HEK293 (cell line): ENCODE measurements at regions not wholly inside any gene's neighbourhood (a gene's known extent, or its start where the extent isn't known, plus 50 kb on each side); places are given as distances from the start of the nearest gene placed in this dataset.

ENCODE experiments used
- CTCF ChIP-seq: fragments of 450-650 bp; formaldehyde crosslinking; IDR thresholded peaks from 2 replicates; pipeline ENCODE4 v1.5.1; 2016; ENCODE audit warnings: missing biosample characterization, missing genetic modification characterization
- FEZF1 ChIP-seq: fragments of 450-650 bp; formaldehyde crosslinking; IDR thresholded peaks from 2 replicates; pipeline ENCODE4 v1.5.1; 2016; ENCODE audit warnings: missing biosample characterization, missing genetic modification characterization
- ZBTB1 ChIP-seq: fragments of 450-650 bp; formaldehyde crosslinking; IDR thresholded peaks from 2 replicates; pipeline ENCODE4 v1.5.1; 2016; ENCODE audit warnings: missing biosample characterization, missing genetic modification characterization
- ZBTB6 ChIP-seq: fragments of 450-650 bp; formaldehyde crosslinking; IDR thresholded peaks from 2 replicates; pipeline ENCODE4 v1.5.1; 2017; ENCODE audit warnings: missing biosample characterization, missing genetic modification characterization
- ZNF175 ChIP-seq: fragments of 450-650 bp; formaldehyde crosslinking; IDR thresholded peaks from 2 replicates; pipeline ENCODE4 v1.5.1; 2016; ENCODE audit warnings: missing biosample characterization, missing genetic modification characterization
- ZNF341 ChIP-seq: fragments of 450-650 bp; formaldehyde crosslinking; IDR thresholded peaks from 2 replicates; pipeline ENCODE4; 2016; ENCODE audit warnings: low read depth, missing biosample characterization, missing genetic modification characterization
- ZNF366 ChIP-seq: fragments of 450-650 bp; formaldehyde crosslinking; conservative IDR thresholded peaks from 2 replicates; pipeline ENCODE4 v1.5.1; 2016; ENCODE audit warnings: missing biosample characterization, missing genetic modification characterization
- ZNF76 ChIP-seq: fragments of 450-650 bp; formaldehyde crosslinking; IDR thresholded peaks from 2 replicates; pipeline ENCODE4; 2016; ENCODE audit warnings: low read depth, missing biosample characterization, missing genetic modification characterization, borderline replicate concordance

- TF ChIP-seq FEZF1 (no peak), ZNF366 (tag by site-specific recombination) (no peak), ZNF175 (tag by site-specific recombination) (no peak), ZNF341 (no peak), ZBTB1 (tag by site-specific recombination) (no peak), ZNF76 (tag by site-specific recombination) (no peak), CTCF (tag by site-specific recombination) (no peak), ZBTB6 (tag by site-specific recombination) (no peak)
Measured at GRCh38 chr7:17523813-17524739, 225.6 kb downstream of the AHR start.
